ENCODE measurements at regions not wholly inside any gene's neighbourhood (a gene's known extent, or its start where the extent isn't known, plus 50 kb on each side); places are given as distances from the start of the nearest gene placed in this dataset.

DNA sequence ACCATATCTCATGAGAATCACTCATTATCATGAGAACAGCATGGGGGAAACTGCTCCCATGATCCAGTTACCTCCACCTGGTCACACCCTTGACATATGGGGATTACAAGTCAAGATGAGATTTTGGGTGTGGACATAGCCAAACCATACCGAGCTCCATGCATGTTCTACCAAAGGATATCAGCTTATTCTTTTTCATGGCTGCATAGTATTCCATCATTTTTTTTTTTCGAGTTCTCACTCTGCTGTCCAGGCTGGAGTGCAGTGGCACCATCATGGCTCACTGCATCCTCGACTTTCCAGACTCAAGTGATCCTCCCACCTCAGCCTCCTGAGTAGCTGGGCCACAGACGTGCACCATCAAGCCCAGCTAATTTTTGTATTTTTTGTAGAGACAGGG, 668.3 kb downstream of the GATA3 start:
- no peaks in the 10 kb centered on the region for H3K79me2 ChIP-seq (ENCODE audit: low read depth)
- H3K4me2 ChIP-seq, result no peak overlapping the region
- peaks cover 21% of the 10 kb centered on the region for H3F3A ChIP-seq (ENCODE audit: insufficient read depth, low read depth)
- H4K20me1 ChIP-seq (ENCODE audit: insufficient read depth), result no peaks in the 10 kb centered on the region
- BruUV-seq (replicated peaks), result no TSS peak
- ChIA-PET POLR2A (ENCODE audit: unreplicated experiment) (no interaction called here), CTCF (interaction anchor here (0.6 kb wide), 1 partner anchor 531 kb away, joined by 5 read pairs; no protein-coding TSS in a partner anchor)
- no peaks in the 10 kb centered on the region for H3K9me2 ChIP-seq (ENCODE audit: insufficient read depth)
- H3K27ac ChIP-seq, result no peak overlapping the region
- peaks cover 42% of the 10 kb centered on the region for H3K4me1 ChIP-seq (replicated peaks; ENCODE audit: insufficient read depth)
- H3K4me3 ChIP-seq, result no peak overlapping the region
- H2AFZ ChIP-seq, result no peak overlapping the region
- DNase-seq, result no peak
- no peaks in the 10 kb centered on the region for H3K36me3 ChIP-seq (ENCODE audit: low read depth)
- H3K9me3 ChIP-seq (ENCODE audit: insufficient read depth, low read depth), result peaks cover 16% of the 10 kb centered on the region
- intact Hi-C loops (cut with micrococcal nuclease; ENCODE audit: unreplicated experiment), result no loop called here
- TF ChIP-seq EZH2 (IDR thresholded peaks at IDR 0.05; ENCODE audit: low read depth), result no peak
- TF ChIP-seq, protein P1, sequence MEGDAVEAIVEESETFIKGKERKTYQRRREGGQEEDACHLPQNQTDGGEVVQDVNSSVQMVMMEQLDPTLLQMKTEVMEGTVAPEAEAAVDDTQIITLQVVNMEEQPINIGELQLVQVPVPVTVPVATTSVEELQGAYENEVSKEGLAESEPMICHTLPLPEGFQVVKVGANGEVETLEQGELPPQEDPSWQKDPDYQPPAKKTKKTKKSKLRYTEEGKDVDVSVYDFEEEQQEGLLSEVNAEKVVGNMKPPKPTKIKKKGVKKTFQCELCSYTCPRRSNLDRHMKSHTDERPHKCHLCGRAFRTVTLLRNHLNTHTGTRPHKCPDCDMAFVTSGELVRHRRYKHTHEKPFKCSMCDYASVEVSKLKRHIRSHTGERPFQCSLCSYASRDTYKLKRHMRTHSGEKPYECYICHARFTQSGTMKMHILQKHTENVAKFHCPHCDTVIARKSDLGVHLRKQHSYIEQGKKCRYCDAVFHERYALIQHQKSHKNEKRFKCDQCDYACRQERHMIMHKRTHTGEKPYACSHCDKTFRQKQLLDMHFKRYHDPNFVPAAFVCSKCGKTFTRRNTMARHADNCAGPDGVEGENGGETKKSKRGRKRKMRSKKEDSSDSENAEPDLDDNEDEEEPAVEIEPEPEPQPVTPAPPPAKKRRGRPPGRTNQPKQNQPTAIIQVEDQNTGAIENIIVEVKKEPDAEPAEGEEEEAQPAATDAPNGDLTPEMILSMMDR (conservative IDR thresholded peaks at IDR 0.05), result no peak
- H3K27me3 ChIP-seq (ENCODE audit: insufficient read depth, low read depth), result no peaks in the 10 kb centered on the region

DNA sequence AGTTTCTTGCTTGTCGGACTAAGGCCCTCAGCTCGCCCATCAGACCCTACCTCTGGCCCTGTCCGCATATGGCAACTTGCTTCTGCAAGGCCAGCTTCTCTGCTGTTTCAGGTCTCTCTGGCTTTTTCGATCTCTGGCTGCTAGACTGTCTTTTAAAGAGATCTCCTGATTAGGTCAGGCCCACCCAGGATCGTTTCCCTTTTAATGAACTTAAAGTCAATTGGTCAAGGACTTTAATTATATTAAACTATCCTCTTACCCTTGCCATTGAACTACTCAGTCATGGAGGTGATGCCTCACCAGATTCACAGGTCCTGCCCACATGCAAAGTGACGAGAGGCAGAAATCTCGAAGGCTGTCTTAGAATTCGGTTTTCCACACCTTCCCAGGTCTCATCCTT, 670.9 kb downstream of the GATA3 start:
- DNase-seq, result no peak
- Histone ChIP-seq H4K20me1 (ENCODE audit: insufficient read depth) (no peaks in the 10 kb centered on the region), H3K9me3 (ENCODE audit: insufficient read depth, low read depth) (peaks cover under 1% of the 10 kb centered on the region), H3K27ac (peak overlapping the region; percentile 99), H3K27me3 (ENCODE audit: insufficient read depth, low read depth) (no peaks in the 10 kb centered on the region), H3K4me1 (replicated peaks; ENCODE audit: insufficient read depth) (peaks cover 46% of the 10 kb centered on the region), H3F3A (ENCODE audit: insufficient read depth, low read depth) (peaks cover 21% of the 10 kb centered on the region), H3K9me2 (ENCODE audit: insufficient read depth) (no peaks in the 10 kb centered on the region), H3K79me2 (ENCODE audit: low read depth) (no peaks in the 10 kb centered on the region), H3K36me3 (ENCODE audit: low read depth) (no peaks in the 10 kb centered on the region), H3K4me2 (peak overlapping the region; percentile 35), H2AFZ (no peak overlapping the region; the same call in 1 of the 2 replicates), H3K4me3 (no peak overlapping the region)
- intact Hi-C loops (cut with micrococcal nuclease; ENCODE audit: unreplicated experiment), result no loop called here
- BruUV-seq (replicated peaks), result no TSS peak
- ChIA-PET CTCF (no interaction called here), POLR2A (ENCODE audit: unreplicated experiment) (no interaction called here)
- TF ChIP-seq, protein P1 (conservative IDR thresholded peaks at IDR 0.05), result no peak
- TF ChIP-seq EZH2 (IDR thresholded peaks at IDR 0.05; ENCODE audit: low read depth), result no peak

DNA sequence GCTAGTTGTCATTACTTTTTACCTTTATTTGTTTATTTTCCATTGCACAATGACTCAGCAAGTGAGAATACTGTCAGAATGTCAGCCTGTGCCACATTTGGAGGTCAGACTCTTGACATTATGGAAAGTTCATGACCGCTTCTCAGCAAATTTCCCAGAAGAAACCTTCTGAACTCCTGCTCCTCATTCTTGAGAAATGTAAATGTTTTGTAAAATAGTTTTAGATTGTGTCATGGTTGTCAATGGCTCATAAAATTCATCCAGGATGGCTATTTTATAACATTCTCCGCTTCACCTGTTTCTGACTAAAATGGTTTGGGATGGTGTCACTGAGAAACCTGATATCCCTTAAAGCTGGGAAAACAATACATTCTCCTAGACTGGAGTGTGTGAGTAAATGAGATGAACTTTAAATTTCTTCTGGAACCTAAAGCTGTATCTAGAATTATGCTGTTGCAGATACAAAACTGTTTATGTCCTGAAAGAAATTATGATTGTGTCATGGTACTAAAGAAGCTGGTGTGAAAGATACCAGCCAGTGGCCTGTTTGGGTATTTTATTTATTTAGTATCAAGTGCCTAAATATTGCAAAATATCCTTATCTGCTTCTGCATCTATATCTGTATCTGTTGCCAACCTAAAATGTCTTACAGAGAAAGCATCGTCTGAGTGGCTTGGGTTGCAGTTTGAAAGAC, 671.7 kb downstream of the GATA3 start:
- Histone ChIP-seq H3K27me3 (ENCODE audit: insufficient read depth, low read depth) (no peaks in the 10 kb centered on the region), H3K79me2 (ENCODE audit: low read depth) (no peaks in the 10 kb centered on the region), H4K20me1 (ENCODE audit: insufficient read depth) (no peaks in the 10 kb centered on the region), H3K4me2 (peak overlapping the region; percentile 35), H3K9me2 (ENCODE audit: insufficient read depth) (no peaks in the 10 kb centered on the region), H3K27ac (peak overlapping the region; percentile 99), H3F3A (ENCODE audit: insufficient read depth, low read depth) (peaks cover 21% of the 10 kb centered on the region), H3K9me3 (ENCODE audit: insufficient read depth, low read depth) (no peaks in the 10 kb centered on the region; the same call in 1 of the 2 replicates), H2AFZ (no peak overlapping the region), H3K36me3 (ENCODE audit: low read depth) (no peaks in the 10 kb centered on the region), H3K4me3 (no peak overlapping the region), H3K4me1 (replicated peaks; ENCODE audit: insufficient read depth) (peaks cover 44% of the 10 kb centered on the region)
- POLR2A ChIA-PET (ENCODE audit: unreplicated experiment), result interaction anchor here (0.6 kb wide), 2 partner anchors 360 to 594 kb away, joined by 3 to 5 read pairs; no protein-coding TSS in a partner anchor
- intact Hi-C loops (cut with micrococcal nuclease; ENCODE audit: unreplicated experiment), result loop anchor here (1.0 to 2.0 kb wide), 6 partner anchors 55 to 360 kb away; no protein-coding TSS in a partner anchor
- no peak for TF ChIP-seq EZH2 (IDR thresholded peaks at IDR 0.05; ENCODE audit: low read depth)
- TF ChIP-seq, protein P1 (conservative IDR thresholded peaks at IDR 0.05), result no peak
- no TSS peak for BruUV-seq (replicated peaks)
- CTCF ChIA-PET, result interaction anchor here (0.6 kb wide), 2 partner anchors 673 to 699 kb away, joined by 3 to 4 read pairs; no protein-coding TSS in a partner anchor
- DNase-seq, result peak; percentile 31 to 92
